ENCODE measurements at regions not wholly inside any gene's neighbourhood (a gene's known extent, or its start where the extent isn't known, plus 50 kb on each side); places are given as distances from the start of the nearest gene placed in this dataset.

- WGBS, 2 experiments (ENCODE audit: insufficient coverage in 2 of 2), result 94 to 100% methylated on average over 5 of the region's 5 CpGs
- no peak overlapping the region for H3K27ac ChIP-seq (ENCODE audit: low read depth, low read length, severe bottlenecking)
- no peaks in the 10 kb centered on the region for H3K36me3 ChIP-seq (ENCODE audit: control insufficient read depth, insufficient read depth, low read length)
- no peaks in the 10 kb centered on the region for H3K9me3 ChIP-seq (ENCODE audit: control insufficient read depth, low read length)
- peaks cover 8% of the 10 kb centered on the region for H3K4me1 ChIP-seq (ENCODE audit: control insufficient read depth, insufficient read depth, low read length, poor library complexity, severe bottlenecking)
- no peak overlapping the region for H3K4me3 ChIP-seq (ENCODE audit: extremely low read depth, insufficient read depth, low read length, poor library complexity, severe bottlenecking)
Measured at GRCh38 chr5:125346316-125346715, 599.9 kb upstream of the ZNF608 start.

- Histone ChIP-seq H3K9me3 (ENCODE audit: control insufficient read depth, low read length) (no peaks in the 10 kb centered on the region), H3K27ac (ENCODE audit: low read depth, low read length, severe bottlenecking) (peak overlapping the region; percentile 16), H3K4me3 (ENCODE audit: extremely low read depth, insufficient read depth, low read length, poor library complexity, severe bottlenecking) (no peak overlapping the region), H3K4me1 (ENCODE audit: control insufficient read depth, insufficient read depth, low read length, poor library complexity, severe bottlenecking) (peaks cover 8% of the 10 kb centered on the region), H3K36me3 (ENCODE audit: control insufficient read depth, insufficient read depth, low read length) (no peaks in the 10 kb centered on the region)
- 38 to 43% methylated on average over 6 to 10 of the region's 11 CpGs for WGBS, 2 experiments (ENCODE audit: insufficient coverage in 2 of 2)
Measured at GRCh38 chr5:125348221-125348692, 601.8 kb upstream of the ZNF608 start.

GRCh38 chr5:125348936-125349831, 602.7 kb upstream of the ZNF608 start:
- Histone ChIP-seq H3K4me3 (ENCODE audit: extremely low read depth, insufficient read depth, low read length, poor library complexity, severe bottlenecking) (no peak overlapping the region), H3K9me3 (ENCODE audit: control insufficient read depth, low read length) (no peaks in the 10 kb centered on the region), H3K4me1 (ENCODE audit: control insufficient read depth, insufficient read depth, low read length, poor library complexity, severe bottlenecking) (peaks cover 8% of the 10 kb centered on the region), H3K27ac (ENCODE audit: low read depth, low read length, severe bottlenecking) (peak overlapping the region; percentile 37), H3K36me3 (ENCODE audit: control insufficient read depth, insufficient read depth, low read length) (no peaks in the 10 kb centered on the region)
- 38 to 48% methylated on average over 4 of the region's 9 CpGs for WGBS, 2 experiments (ENCODE audit: insufficient coverage in 2 of 2)

GRCh38 chr5:125357660-125358059, 611.2 kb upstream of the ZNF608 start:
- H3K27ac ChIP-seq (ENCODE audit: low read depth, low read length, severe bottlenecking), result no peak overlapping the region
- H3K4me1 ChIP-seq (ENCODE audit: control insufficient read depth, insufficient read depth, low read length, poor library complexity, severe bottlenecking), result no peaks in the 10 kb centered on the region
- H3K4me3 ChIP-seq (ENCODE audit: extremely low read depth, insufficient read depth, low read length, poor library complexity, severe bottlenecking), result no peak overlapping the region
- no peaks in the 10 kb centered on the region for H3K36me3 ChIP-seq (ENCODE audit: control insufficient read depth, insufficient read depth, low read length)
- no peaks in the 10 kb centered on the region for H3K9me3 ChIP-seq (ENCODE audit: control insufficient read depth, low read length)

GRCh38 chr5:125365747-125366146, 619.3 kb upstream of the ZNF608 start:
- 80 to 100% methylated on average over 1 of the region's 2 CpGs for WGBS, 2 experiments (ENCODE audit: insufficient coverage in 2 of 2)
- no peaks in the 10 kb centered on the region for H3K4me1 ChIP-seq (ENCODE audit: control insufficient read depth, insufficient read depth, low read length, poor library complexity, severe bottlenecking)
- no peak overlapping the region for H3K27ac ChIP-seq (ENCODE audit: low read depth, low read length, severe bottlenecking)
- no peaks in the 10 kb centered on the region for H3K9me3 ChIP-seq (ENCODE audit: control insufficient read depth, low read length)
- H3K4me3 ChIP-seq (ENCODE audit: extremely low read depth, insufficient read depth, low read length, poor library complexity, severe bottlenecking), result no peak overlapping the region
- H3K36me3 ChIP-seq (ENCODE audit: control insufficient read depth, insufficient read depth, low read length), result no peaks in the 10 kb centered on the region

GRCh38 chr5:125367702-125368101, 621.3 kb upstream of the ZNF608 start:
- peaks cover 4% of the 10 kb centered on the region for H3K4me1 ChIP-seq (ENCODE audit: control insufficient read depth, insufficient read depth, low read length, poor library complexity, severe bottlenecking)
- no peaks in the 10 kb centered on the region for H3K36me3 ChIP-seq (ENCODE audit: control insufficient read depth, insufficient read depth, low read length)
- no CpG with 5 or more reads among the region's 1 CpG for WGBS, 2 experiments (ENCODE audit: insufficient coverage in 2 of 2)
- H3K27ac ChIP-seq (ENCODE audit: low read depth, low read length, severe bottlenecking), result no peak overlapping the region
- no peak overlapping the region for H3K4me3 ChIP-seq (ENCODE audit: extremely low read depth, insufficient read depth, low read length, poor library complexity, severe bottlenecking)
- no peaks in the 10 kb centered on the region for H3K9me3 ChIP-seq (ENCODE audit: control insufficient read depth, low read length)

GRCh38 chr5:125370461-125371205, 624.2 kb upstream of the ZNF608 start:
- no peak overlapping the region for H3K27ac ChIP-seq (ENCODE audit: low read depth, low read length, severe bottlenecking)
- H3K4me1 ChIP-seq (ENCODE audit: control insufficient read depth, insufficient read depth, low read length, poor library complexity, severe bottlenecking), result peaks cover 12% of the 10 kb centered on the region

GRCh38 chr5:125372694-125373631, 626.5 kb upstream of the ZNF608 start:
- WGBS, 2 experiments (ENCODE audit: insufficient coverage in 2 of 2), result 80 to 100% methylated on average over 1 of the region's 6 CpGs
- H3K27ac ChIP-seq (ENCODE audit: low read depth, low read length, severe bottlenecking), result peak overlapping the region; percentile 70
- H3K36me3 ChIP-seq (ENCODE audit: control insufficient read depth, insufficient read depth, low read length), result no peaks in the 10 kb centered on the region
- H3K9me3 ChIP-seq (ENCODE audit: control insufficient read depth, low read length), result no peaks in the 10 kb centered on the region
- H3K4me1 ChIP-seq (ENCODE audit: control insufficient read depth, insufficient read depth, low read length, poor library complexity, severe bottlenecking), result peaks cover 12% of the 10 kb centered on the region
- no peak overlapping the region for H3K4me3 ChIP-seq (ENCODE audit: extremely low read depth, insufficient read depth, low read length, poor library complexity, severe bottlenecking)

More at GRCh38 chr5:125370461-125371205, 624.2 kb upstream of the ZNF608 start:
- H3K9me3 ChIP-seq (ENCODE audit: control insufficient read depth, low read length), result no peaks in the 10 kb centered on the region
- no peak overlapping the region for H3K4me3 ChIP-seq (ENCODE audit: extremely low read depth, insufficient read depth, low read length, poor library complexity, severe bottlenecking)
- H3K36me3 ChIP-seq (ENCODE audit: control insufficient read depth, insufficient read depth, low read length), result no peaks in the 10 kb centered on the region

- WGBS, 2 experiments (ENCODE audit: insufficient coverage in 2 of 2), result no CpG with 5 or more reads among the region's 1 CpG
- Histone ChIP-seq H3K27ac (ENCODE audit: low read depth, low read length, severe bottlenecking) (no peak overlapping the region), H3K36me3 (ENCODE audit: control insufficient read depth, insufficient read depth, low read length) (no peaks in the 10 kb centered on the region), H3K9me3 (ENCODE audit: control insufficient read depth, low read length) (no peaks in the 10 kb centered on the region), H3K4me1 (ENCODE audit: control insufficient read depth, insufficient read depth, low read length, poor library complexity, severe bottlenecking) (peaks cover 12% of the 10 kb centered on the region), H3K4me3 (ENCODE audit: extremely low read depth, insufficient read depth, low read length, poor library complexity, severe bottlenecking) (no peak overlapping the region)
Measured at GRCh38 chr5:125375143-125375542, 628.7 kb upstream of the ZNF608 start.

GRCh38 chr5:125376059-125376641, 629.7 kb upstream of the ZNF608 start:
- 89 to 95% methylated on average over 7 to 11 of the region's 12 CpGs for whole genome bisulfite sequencing, 2 experiments (ENCODE audit: insufficient coverage in 2 of 2)
- Histone ChIP-seq H3K9me3 (ENCODE audit: control insufficient read depth, low read length) (no peaks in the 10 kb centered on the region), H3K27ac (ENCODE audit: low read depth, low read length, severe bottlenecking) (no peak overlapping the region), H3K4me1 (ENCODE audit: control insufficient read depth, insufficient read depth, low read length, poor library complexity, severe bottlenecking) (peaks cover 12% of the 10 kb centered on the region), H3K36me3 (ENCODE audit: control insufficient read depth, insufficient read depth, low read length) (no peaks in the 10 kb centered on the region), H3K4me3 (ENCODE audit: extremely low read depth, insufficient read depth, low read length, poor library complexity, severe bottlenecking) (no peak overlapping the region)

Measured in mesodermal cell (in vitro differentiated cells).